ENCODE measurements at regions not wholly inside any gene's neighbourhood (a gene's known extent, or its start where the extent isn't known, plus 50 kb on each side); places are given as distances from the start of the nearest gene placed in this dataset.

GRCh38 chr4:181143250-181143854 lies 1099.8 kb upstream of the TENM3 start:
- peak; percentile 48 for DNase-seq (ENCODE audit: low read depth, low spot score)
- no peaks in the 10 kb centered on the region for H3K36me3 ChIP-seq (ENCODE audit: insufficient read depth, insufficient read length, low read length)

GRCh38 chr4:181146051-181146450 lies 1097.2 kb upstream of the TENM3 start:
- TF ChIP-seq ZNF274 (IDR thresholded peaks at IDR 0.05; ENCODE audit: low read depth, low read length) (no peak), YY1 (IDR thresholded peaks at IDR 0.05; ENCODE audit: insufficient read depth, insufficient read length) (no peak), SUZ12 (IDR thresholded peaks at IDR 0.05; ENCODE audit: extremely low read depth, insufficient read depth, insufficient read length) (no peak)
- Histone ChIP-seq H3K36me3 (ENCODE audit: insufficient read depth, insufficient read length, low read length) (no peaks in the 10 kb centered on the region), H3K27me3 (ENCODE audit: insufficient read depth, insufficient read length) (no peaks in the 10 kb centered on the region), H3K4me3 (ENCODE audit: insufficient read length, low read depth) (no peak overlapping the region), H3K9me3 (ENCODE audit: insufficient read depth, low read length) (0 out of 2 replicates have a peak, but pooled peaks cover 3% of the 10 kb centered on the region), H3K9ac (ENCODE audit: insufficient read length, low read depth) (no peak overlapping the region), H3K4me1 (ENCODE audit: insufficient read depth, insufficient read length) (no peaks in the 10 kb centered on the region)
- no peak for DNase-seq (ENCODE audit: low read depth, low spot score)

More at GRCh38 chr4:181143250-181143854, 1099.8 kb upstream of the TENM3 start:
- Histone ChIP-seq H3K9ac (ENCODE audit: insufficient read length, low read depth) (no peak overlapping the region), H3K4me3 (ENCODE audit: insufficient read length, low read depth) (no peak overlapping the region), H3K27me3 (ENCODE audit: insufficient read depth, insufficient read length) (no peaks in the 10 kb centered on the region), H3K9me3 (ENCODE audit: insufficient read depth, low read length) (0 out of 2 replicates have a peak, but pooled peaks cover 3% of the 10 kb centered on the region), H3K4me1 (ENCODE audit: insufficient read depth, insufficient read length) (no peaks in the 10 kb centered on the region)
- TF ChIP-seq SUZ12 (IDR thresholded peaks at IDR 0.05; ENCODE audit: extremely low read depth, insufficient read depth, insufficient read length) (no peak), ZNF274 (IDR thresholded peaks at IDR 0.05; ENCODE audit: low read depth, low read length) (no peak), YY1 (IDR thresholded peaks at IDR 0.05; ENCODE audit: insufficient read depth, insufficient read length) (no peak)

- Histone ChIP-seq H3K9me3 (ENCODE audit: insufficient read depth, low read length) (0 out of 2 replicates have a peak, but pooled peaks cover 3% of the 10 kb centered on the region), H3K9ac (ENCODE audit: insufficient read length, low read depth) (no peak overlapping the region), H3K4me3 (ENCODE audit: insufficient read length, low read depth) (no peak overlapping the region), H3K4me1 (ENCODE audit: insufficient read depth, insufficient read length) (no peaks in the 10 kb centered on the region), H3K36me3 (ENCODE audit: insufficient read depth, insufficient read length, low read length) (no peaks in the 10 kb centered on the region), H3K27me3 (ENCODE audit: insufficient read depth, insufficient read length) (no peaks in the 10 kb centered on the region)
- no peak for DNase-seq (ENCODE audit: low read depth, low spot score)
- TF ChIP-seq SUZ12 (IDR thresholded peaks at IDR 0.05; ENCODE audit: extremely low read depth, insufficient read depth, insufficient read length) (no peak), ZNF274 (IDR thresholded peaks at IDR 0.05; ENCODE audit: low read depth, low read length) (no peak), YY1 (IDR thresholded peaks at IDR 0.05; ENCODE audit: insufficient read depth, insufficient read length) (no peak)
Measured at GRCh38 chr4:181147416-181147951, 1095.7 kb upstream of the TENM3 start.

DNA sequence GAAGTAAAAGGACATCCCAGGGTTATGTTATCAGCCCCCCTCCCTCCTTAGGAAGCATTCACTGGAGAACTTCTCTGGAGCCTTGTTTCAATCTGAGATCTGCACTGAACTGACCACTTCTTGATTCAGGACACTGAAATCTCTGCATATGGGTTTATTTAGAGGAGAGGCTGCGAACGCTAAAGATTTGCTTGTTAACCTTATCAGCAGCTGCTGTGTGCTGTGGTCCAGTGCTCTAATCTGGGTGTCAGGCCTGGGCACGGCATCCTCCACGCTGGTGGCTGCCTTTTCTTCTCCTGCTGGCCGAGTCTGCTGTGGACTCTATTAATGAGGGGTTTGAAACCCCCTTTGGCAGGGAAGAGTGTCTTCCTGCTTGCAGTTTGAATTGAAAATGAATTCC lies 1094.7 kb upstream of the TENM3 start:
- 0 out of 2 replicates have a peak, but pooled peaks cover 3% of the 10 kb centered on the region for H3K9me3 ChIP-seq (ENCODE audit: insufficient read depth, low read length)
- no peak overlapping the region for H3K9ac ChIP-seq (ENCODE audit: insufficient read length, low read depth)
- H3K4me1 ChIP-seq (ENCODE audit: insufficient read depth, insufficient read length) = no peaks in the 10 kb centered on the region
- H3K4me3 ChIP-seq (ENCODE audit: insufficient read length, low read depth) = no peak overlapping the region
- H3K27me3 ChIP-seq (ENCODE audit: insufficient read depth, insufficient read length) = no peaks in the 10 kb centered on the region
- H3K36me3 ChIP-seq (ENCODE audit: insufficient read depth, insufficient read length, low read length) = no peaks in the 10 kb centered on the region
- TF ChIP-seq SUZ12 (IDR thresholded peaks at IDR 0.05; ENCODE audit: extremely low read depth, insufficient read depth, insufficient read length) (no peak), ZNF274 (IDR thresholded peaks at IDR 0.05; ENCODE audit: low read depth, low read length) (no peak), YY1 (IDR thresholded peaks at IDR 0.05; ENCODE audit: insufficient read depth, insufficient read length) (no peak)
- DNase-seq (ENCODE audit: low read depth, low spot score) = no peak

DNA sequence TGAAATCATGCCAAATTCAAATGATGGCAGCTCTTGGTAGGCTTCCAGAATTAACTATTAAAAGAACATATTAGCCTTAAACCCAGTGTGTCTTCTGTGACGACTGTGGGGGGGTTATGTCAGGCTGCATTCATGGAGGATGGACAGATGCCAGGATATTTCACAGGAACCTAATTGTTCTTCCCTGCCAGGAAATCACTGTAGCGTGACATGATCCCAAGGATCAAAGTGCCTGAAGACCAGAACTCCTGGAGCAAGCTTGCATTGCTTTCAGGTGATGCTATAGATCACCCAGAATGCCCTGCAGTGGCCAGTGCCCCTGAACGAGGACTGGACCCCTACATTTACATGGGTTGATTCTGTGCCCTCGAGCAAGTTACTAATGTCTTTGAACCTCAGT lies 1093.0 kb upstream of the TENM3 start:
- Histone ChIP-seq H3K4me1 (ENCODE audit: insufficient read depth, insufficient read length) (no peaks in the 10 kb centered on the region), H3K36me3 (ENCODE audit: insufficient read depth, insufficient read length, low read length) (no peaks in the 10 kb centered on the region), H3K9ac (ENCODE audit: insufficient read length, low read depth) (no peak overlapping the region), H3K4me3 (ENCODE audit: insufficient read length, low read depth) (no peak overlapping the region), H3K9me3 (ENCODE audit: insufficient read depth, low read length) (0 out of 2 replicates have a peak, but pooled peaks cover 3% of the 10 kb centered on the region), H3K27me3 (ENCODE audit: insufficient read depth, insufficient read length) (no peaks in the 10 kb centered on the region)
- TF ChIP-seq ZNF274 (IDR thresholded peaks at IDR 0.05; ENCODE audit: low read depth, low read length) (no peak), SUZ12 (IDR thresholded peaks at IDR 0.05; ENCODE audit: extremely low read depth, insufficient read depth, insufficient read length) (no peak), YY1 (IDR thresholded peaks at IDR 0.05; ENCODE audit: insufficient read depth, insufficient read length) (no peak)
- no peak for DNase-seq (ENCODE audit: low read depth, low spot score)

DNA sequence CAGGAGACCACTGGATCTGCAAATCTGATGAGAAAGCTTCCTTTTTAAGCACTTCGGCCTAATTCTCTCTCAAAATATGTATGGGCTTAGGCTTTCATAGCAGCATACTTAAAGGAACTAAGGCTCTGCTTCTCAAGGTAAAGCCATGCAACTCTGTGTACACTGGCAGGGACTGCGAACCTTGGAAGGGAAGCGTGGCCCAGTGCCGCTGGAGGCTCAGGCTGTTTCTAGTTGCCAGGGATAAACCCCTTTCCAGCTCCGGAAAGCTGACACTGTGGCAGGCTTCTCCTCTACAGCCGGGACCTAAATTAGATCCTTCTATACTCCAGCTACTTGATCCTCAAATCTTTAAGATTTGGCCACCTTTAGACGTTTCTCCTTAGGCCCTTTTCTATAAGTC lies 1091.3 kb upstream of the TENM3 start:
- no peaks in the 10 kb centered on the region for H3K4me1 ChIP-seq (ENCODE audit: insufficient read depth, insufficient read length)
- H3K4me3 ChIP-seq (ENCODE audit: insufficient read length, low read depth) = no peak overlapping the region
- TF ChIP-seq YY1 (IDR thresholded peaks at IDR 0.05; ENCODE audit: insufficient read depth, insufficient read length) (no peak), ZNF274 (IDR thresholded peaks at IDR 0.05; ENCODE audit: low read depth, low read length) (no peak), SUZ12 (IDR thresholded peaks at IDR 0.05; ENCODE audit: extremely low read depth, insufficient read depth, insufficient read length) (no peak)
- H3K36me3 ChIP-seq (ENCODE audit: insufficient read depth, insufficient read length, low read length) = no peaks in the 10 kb centered on the region
- no peak for DNase-seq (ENCODE audit: low read depth, low spot score)
- no peak overlapping the region for H3K9ac ChIP-seq (ENCODE audit: insufficient read length, low read depth)
- no peaks in the 10 kb centered on the region for H3K9me3 ChIP-seq (ENCODE audit: insufficient read depth, low read length)
- H3K27me3 ChIP-seq (ENCODE audit: insufficient read depth, insufficient read length) = no peaks in the 10 kb centered on the region

- no peaks in the 10 kb centered on the region for H3K36me3 ChIP-seq (ENCODE audit: insufficient read depth, insufficient read length, low read length)
- DNase-seq (ENCODE audit: low read depth, low spot score) = no peak
- no peaks in the 10 kb centered on the region for H3K9me3 ChIP-seq (ENCODE audit: insufficient read depth, low read length)
- H3K27me3 ChIP-seq (ENCODE audit: insufficient read depth, insufficient read length) = no peaks in the 10 kb centered on the region
- H3K9ac ChIP-seq (ENCODE audit: insufficient read length, low read depth) = no peak overlapping the region
- no peaks in the 10 kb centered on the region for H3K4me1 ChIP-seq (ENCODE audit: insufficient read depth, insufficient read length)
- H3K4me3 ChIP-seq (ENCODE audit: insufficient read length, low read depth) = no peak overlapping the region
- TF ChIP-seq ZNF274 (IDR thresholded peaks at IDR 0.05; ENCODE audit: low read depth, low read length) (no peak), SUZ12 (IDR thresholded peaks at IDR 0.05; ENCODE audit: extremely low read depth, insufficient read depth, insufficient read length) (no peak), YY1 (IDR thresholded peaks at IDR 0.05; ENCODE audit: insufficient read depth, insufficient read length) (no peak)
Measured at GRCh38 chr4:181157647-181158046, 1085.6 kb upstream of the TENM3 start.

Measured in NT2/D1 (cell line).